GM12891 (cell line): ENCODE measurements at regions not wholly inside any gene's neighbourhood (a gene's known extent, or its start where the extent isn't known, plus 50 kb on each side); places are given as distances from the start of the nearest gene placed in this dataset.

Experiments
- PAX5 ChIP-seq: IDR thresholded peaks from 2 replicates; pipeline ENCODE4 v1.6.1; 2011; ENCODE audit warnings: low read length, moderate library complexity, mild to moderate bottlenecking; ENCODE audit not compliant: insufficient read depth, severe bottlenecking
- POLR2A ChIP-seq: IDR thresholded peaks from 2 replicates; pipeline ENCODE4 v1.6.1; 2011; ENCODE audit warnings: low read depth, low read length, control low read depth
- POLR2AphosphoS5 ChIP-seq: IDR thresholded peaks from 2 replicates; pipeline ENCODE4 v1.6.1; 2011; ENCODE audit warnings: low read depth, low read length, control low read depth
- SPI1 ChIP-seq: IDR thresholded peaks from 2 replicates; pipeline ENCODE4 v1.6.1; 2011; ENCODE audit warnings: low read depth, low read length, control low read depth
- TAF1 ChIP-seq: IDR thresholded peaks from 2 replicates; pipeline ENCODE4 v1.6.1; 2011; ENCODE audit warnings: low read depth, low read length, control low read depth

- TF ChIP-seq POLR2AphosphoS5 (no peak), SPI1 (no peak), POLR2A (no peak), TAF1 (no peak), PAX5 (no peak)
These were observed 82.9 kb upstream of the BANK1 start for GRCh38 chr4:101707596-101707995.
